Stimulated activated CD8-positive, alpha-beta memory T cell treated with anti-CD3 and anti-CD28 coated beads, Interleukin-4, amount 100 ng/mL, for 48 hours (primary cell): ENCODE measurements at regions not wholly inside any gene's neighbourhood (a gene's known extent, or its start where the extent isn't known, plus 50 kb on each side); places are given as distances from the start of the nearest gene placed in this dataset.
"Not testable (repeated sequence)": the region's sequence is repeated elsewhere in the genome, so short reads cannot be mapped to it uniquely, and the experiment has no call there.

Experiments
- DNase-seq: peaks from one replicate; pipeline ENCODE4 v3.0.0-alpha.2; 2020

GRCh38 chr7:146057958-146058357 lies 58.6 kb upstream of the CNTNAP2 start:
- DNase-seq, result no peak

DNA sequence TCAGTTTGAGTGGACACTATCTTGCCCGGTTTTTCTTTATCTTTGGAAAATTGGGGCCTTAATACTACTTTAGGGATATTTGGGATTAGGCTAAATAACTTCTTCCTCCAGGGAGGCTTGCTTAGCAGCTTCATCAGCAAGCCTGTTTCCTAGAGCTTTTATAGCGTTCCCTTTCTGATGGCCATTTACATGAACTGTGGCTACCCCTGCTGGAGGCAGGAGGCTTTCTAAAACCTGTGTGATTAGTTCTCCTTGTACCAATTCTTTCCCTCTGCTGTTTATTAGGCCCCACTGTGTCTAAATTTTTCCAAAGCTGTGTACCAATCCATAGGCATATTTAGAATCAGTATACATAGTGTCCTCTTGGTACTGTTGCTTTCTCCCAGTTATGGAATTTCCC lies 61.7 kb upstream of the CNTNAP2 start:
- no peak for DNase-seq

DNA sequence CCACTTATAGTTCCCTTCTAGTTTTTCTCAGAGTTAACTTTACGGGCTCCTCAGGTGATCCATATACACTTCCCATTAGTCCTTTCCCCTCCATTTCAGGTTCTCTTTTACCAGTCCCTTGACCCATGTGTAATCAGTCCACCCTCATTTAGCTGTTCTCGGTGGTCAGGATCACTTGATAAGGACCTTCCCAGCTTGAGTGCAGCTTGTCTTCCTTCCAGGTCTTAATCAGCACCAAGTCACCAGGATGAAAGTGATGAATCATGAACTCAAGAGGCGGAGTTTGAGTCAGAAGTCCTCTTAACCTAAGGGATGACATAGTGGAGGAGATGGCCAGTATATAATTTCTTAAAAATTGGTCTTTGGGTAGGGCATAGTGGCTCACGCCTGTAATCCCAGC lies 63.1 kb upstream of the CNTNAP2 start:
- no peak for DNase-seq

GRCh38 chr7:146043310-146043709 lies 73.3 kb upstream of the CNTNAP2 start:
- DNase-seq, result not testable (repeated sequence)

- DNase-seq, result no peak
These were observed 88.3 kb upstream of the CNTNAP2 start for GRCh38 chr7:146028251-146028750.

GRCh38 chr7:146027243-146027642 lies 89.4 kb upstream of the CNTNAP2 start:
- DNase-seq, result no peak

DNA sequence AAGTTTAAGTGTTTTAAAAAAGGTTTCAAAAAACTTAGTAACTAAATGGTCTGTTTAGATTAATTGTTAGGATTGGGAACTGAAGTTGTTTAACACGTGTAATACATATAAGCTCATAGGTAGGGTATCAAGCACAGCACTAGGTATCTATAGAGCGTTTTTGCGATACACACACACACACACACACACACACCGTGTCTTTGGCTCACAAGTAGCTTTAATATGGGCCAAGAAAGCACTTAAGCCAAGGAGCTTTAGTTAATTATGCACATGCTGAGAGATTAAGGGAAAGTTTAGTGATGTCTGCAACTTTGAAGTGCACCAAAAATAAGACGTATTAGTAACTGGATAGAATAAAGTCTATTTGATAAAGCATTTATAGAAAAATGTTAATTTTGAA lies 93.8 kb upstream of the CNTNAP2 start:
- DNase-seq, result no peak

GRCh38 chr7:146019041-146020004 lies 97.3 kb upstream of the CNTNAP2 start:
- not testable (repeated sequence) for DNase-seq

DNA sequence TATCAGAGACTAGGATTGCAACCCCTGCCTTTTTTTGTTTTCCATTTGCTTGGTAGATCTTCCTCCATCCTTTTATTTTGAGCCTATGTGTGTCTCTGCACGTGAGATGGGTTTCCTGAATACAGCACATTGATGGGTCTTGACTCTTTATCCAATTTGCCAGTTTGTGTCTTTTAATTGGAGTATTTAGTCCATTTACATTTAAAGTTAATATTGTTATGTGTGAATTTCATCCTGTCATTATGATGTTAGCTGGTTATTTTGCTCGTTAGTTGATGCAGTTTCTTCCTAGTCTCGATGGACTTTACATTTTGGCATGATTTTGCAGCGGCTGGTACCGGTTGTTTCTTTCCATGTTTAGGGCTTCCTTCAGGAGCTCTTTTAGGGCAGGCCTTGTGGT lies 99.2 kb upstream of the CNTNAP2 start:
- DNase-seq, result not testable (repeated sequence)

DNA sequence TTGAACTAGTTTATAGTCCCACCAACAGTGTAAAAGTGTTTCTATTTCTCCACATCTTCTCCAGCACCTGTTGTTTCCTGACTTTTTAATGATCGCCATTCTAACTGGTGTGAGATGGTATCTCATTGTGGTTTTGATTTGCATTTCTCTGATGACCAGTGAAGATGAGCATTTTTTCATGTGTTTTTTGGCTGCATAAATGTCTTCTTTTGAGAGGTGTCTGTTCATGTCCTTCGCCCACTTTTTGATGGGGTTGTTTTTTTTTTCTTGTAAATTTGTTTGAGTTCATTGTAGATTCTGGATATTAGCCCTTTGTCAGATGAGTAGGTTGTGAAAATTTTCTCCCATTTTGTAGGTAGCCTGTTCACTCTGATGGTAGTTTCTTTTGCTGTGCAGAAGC lies 102.4 kb upstream of the CNTNAP2 start:
- DNase-seq, result not testable (repeated sequence)

GRCh38 chr7:146008293-146008692 lies 108.3 kb upstream of the CNTNAP2 start:
- no peak for DNase-seq

GRCh38 chr7:146004805-146005204 lies 111.8 kb upstream of the CNTNAP2 start:
- DNase-seq, result no peak

DNA sequence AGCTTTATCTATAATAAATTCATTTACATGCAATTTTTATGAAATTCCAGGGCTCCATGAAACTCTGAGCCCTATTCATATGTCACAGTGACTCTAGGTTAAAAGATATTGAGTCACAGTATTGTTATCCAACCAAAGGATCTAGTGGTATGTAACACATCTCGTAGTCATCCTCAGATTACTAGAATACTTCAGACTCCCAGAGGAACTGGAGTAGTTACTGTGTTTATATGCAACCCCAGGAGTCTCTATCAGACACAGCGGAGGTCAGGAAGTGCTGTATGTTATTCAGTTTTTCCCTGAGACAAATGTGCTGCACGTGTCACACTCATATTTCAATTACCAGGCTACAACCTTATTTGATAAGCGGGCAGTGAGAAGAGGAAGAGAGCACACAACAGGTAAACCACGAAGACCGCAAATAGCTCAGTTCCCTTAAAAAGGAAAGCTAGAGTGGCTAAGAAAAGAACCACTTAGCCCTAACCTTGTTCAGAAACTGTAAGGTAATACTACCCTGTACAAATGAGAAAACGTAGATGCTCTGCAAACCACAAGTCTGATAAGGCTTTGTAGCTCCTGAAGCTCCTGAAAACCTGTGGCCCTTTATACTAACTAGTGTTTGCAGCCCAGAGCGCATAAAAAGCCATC lies 114.0 kb upstream of the CNTNAP2 start:
- DNase-seq, result no peak

DNA sequence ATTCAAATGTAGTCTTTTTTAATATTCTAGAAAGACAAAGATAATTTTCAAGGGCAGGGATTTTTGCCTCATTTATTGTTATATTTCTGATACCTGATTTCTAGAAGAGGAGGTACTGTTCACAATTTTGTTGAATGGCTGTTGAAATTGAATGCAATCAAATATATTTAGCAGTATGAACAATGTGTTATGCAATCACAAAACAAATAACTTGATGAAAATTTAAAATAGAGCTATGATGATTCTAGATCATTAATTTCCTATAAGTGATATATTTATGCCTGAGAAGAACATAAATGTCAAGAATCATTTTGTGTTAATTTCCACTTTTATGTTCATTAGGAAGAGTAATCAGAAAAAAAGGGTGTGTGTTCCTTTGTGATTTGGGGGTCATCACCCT lies 114.6 kb upstream of the CNTNAP2 start:
- no peak for DNase-seq

DNA sequence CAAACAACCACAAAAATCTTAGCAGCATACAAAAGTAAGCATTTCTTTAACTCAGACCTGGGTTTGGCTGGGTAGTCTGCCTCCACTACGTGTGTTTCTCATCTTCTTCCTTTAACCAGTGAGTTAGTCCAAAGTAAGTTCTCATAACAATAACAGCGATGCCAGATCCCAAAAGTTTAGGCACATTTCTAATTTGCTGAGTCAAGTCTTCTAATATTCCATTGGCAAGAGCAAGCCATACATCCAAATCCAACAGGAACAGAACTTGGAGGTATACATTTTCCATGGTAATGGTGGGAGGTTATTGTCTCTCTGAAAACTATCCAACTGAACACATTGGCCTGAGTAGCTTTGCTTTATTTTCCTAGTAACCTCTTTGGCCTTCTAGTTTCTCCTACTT lies 115.7 kb upstream of the CNTNAP2 start:
- DNase-seq, result no peak

GRCh38 chr7:145989469-145989868 lies 127.1 kb upstream of the CNTNAP2 start:
- no peak for DNase-seq

DNA sequence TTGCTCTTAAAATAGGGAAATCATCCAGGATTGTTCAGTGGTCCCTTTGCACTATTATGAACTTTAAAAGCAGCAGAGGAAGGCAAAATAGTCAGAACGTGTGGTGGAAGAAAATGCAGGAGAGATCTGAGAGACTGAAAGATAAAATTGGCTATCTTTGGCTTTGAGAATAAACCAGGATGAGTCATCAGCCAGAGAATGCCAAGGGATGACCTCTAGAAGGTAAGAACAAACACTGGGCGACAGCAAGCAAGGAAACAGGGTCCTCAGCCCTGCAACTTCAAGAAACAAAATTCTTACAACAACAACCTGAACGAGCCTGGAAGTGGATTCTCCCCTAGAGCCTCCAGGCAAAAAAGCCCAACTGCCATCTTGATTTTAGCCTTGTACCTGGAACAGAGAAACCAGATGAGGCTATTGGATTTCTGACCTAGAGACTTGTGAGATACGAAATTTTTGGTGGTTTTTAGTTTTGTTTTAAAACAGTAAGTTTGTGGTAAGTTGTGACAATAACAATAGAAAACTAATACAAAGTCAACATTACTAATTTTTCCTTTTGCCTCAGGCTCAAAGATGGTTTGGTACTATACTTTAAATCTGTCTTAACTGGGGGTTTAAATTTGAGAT lies 130.2 kb upstream of the CNTNAP2 start:
- no peak for DNase-seq

DNA sequence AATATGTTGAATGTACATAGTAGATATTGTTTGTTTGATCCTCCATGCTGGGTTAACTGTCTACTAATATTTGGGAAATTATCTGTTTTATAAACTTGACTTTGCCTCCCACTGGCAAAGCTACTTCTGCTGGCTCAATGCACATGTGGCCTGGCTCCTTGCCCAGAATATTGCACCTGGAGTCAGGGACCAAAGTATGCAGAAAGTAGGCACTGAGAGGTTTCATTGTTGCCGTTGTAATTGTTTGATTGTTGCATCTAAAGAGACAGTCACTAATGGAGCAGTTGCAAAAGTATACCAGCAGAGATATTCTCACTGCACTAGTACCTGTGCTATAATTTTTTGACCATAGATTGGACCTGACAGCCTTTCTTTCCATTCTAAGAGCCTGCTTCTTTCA lies 137.8 kb upstream of the CNTNAP2 start:
- DNase-seq, result no peak

DNA sequence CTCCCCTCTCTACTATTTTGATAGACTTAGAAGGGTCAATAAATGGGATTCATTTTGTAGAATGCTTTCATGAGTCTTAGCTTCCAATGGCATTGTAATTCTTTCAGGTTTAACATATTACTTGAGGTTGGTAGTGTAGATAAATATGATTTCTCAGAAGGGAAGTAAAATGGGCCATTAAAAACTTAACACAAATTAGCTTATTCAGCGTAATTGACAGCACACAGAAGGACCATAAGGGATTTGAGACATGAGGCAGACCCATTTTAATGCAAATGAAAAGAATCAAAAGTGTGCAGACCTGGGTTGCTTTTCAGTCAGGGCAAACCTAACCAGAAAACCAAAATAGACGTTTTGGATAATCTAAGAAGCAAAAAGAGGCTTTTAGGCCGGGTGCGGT lies 156.6 kb upstream of the CNTNAP2 start:
- no peak for DNase-seq

DNA sequence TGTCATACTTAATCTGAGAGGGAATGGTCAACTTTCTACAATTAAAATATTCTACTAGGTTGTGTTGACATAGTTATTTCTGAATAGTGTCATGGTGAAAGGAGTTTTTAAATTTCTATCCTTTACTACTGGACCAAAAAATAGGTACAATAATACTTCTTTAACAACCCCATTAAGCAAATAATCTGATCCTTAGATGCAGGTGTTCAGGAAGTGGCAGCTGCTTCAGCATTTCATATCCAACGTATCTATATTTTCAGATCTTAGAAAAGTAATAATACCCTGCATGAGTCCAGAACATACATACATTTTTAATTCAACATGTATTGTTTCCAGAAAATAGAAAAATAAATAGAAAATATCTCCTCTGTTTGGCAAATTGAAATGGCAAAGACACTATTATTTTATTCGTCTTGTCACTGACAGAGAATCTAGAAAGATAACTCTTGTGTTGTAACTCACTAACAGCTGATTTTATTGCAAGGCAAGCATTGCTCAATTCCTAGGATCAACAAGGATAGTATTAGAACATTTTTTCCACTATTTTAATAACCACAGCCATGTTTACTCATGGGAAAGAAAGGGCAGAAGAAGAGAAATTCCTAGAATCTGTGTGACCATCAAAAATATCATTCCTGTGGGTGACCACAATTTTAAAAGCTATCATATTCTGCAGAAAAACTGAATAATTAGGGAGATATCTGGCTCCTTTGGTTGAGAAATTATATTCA lies 159.3 kb upstream of the CNTNAP2 start:
- no peak for DNase-seq

DNA sequence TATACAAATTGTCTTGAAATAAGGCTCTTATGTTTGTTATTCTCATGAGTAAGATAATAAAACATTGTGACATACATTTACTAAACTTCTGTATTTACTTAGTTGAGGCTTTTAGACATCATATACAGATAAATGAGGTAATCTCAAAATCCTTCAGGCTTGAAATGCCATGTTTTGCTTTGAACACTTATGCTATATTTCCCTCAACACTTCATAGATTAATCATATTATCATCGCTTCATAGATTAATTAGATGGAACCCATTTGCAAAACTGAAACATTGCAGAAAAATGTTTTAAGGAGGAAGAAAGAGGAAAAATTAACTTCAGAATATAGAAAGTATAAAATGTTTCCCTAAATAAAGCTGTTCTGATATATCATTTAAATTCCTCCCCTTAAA lies 165.0 kb upstream of the CNTNAP2 start:
- DNase-seq, result no peak

DNA sequence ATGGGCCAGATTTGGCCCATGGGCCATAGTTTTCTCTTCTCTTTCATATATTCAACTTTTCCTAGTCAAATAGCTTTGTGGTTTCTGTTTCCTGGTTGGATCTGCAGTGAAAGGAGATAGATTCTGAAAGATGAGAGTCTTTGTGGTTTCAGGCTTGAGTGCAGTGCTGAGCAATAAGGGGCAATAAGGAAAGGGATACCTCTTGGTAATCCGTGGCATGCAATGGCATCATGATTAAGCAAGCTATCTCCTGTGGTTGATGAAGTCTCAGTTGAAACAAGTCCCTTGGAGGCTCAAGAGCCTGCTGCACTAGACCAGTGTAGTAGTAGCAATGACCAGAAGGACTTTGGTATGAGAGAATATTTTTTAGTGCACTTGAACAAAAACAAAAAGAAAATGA lies 187.7 kb upstream of the CNTNAP2 start:
- no peak for DNase-seq

DNA sequence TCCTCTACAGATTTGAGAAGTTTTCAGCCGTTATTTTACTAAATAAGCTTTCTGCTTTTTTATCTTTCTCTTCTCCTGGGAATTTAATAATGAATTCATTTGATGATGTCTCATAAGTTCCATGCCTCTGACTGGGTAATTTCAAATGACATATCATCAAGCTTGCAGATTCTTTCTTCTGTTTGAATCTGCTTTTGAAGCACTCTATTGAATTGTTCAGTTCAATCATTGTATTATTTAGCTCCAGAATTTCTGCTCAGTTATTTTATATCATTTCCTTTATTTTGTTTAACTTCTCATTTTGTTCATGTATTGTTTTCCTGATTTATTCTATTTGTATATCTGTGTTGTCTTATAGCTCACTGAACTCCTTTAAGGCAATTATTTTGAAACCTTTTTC lies 196.9 kb upstream of the CNTNAP2 start:
- no peak for DNase-seq
